ENCODE measurements at regions not wholly inside any gene's neighbourhood (a gene's known extent, or its start where the extent isn't known, plus 50 kb on each side); places are given as distances from the start of the nearest gene placed in this dataset.

- no peak overlapping the region for H3K27ac Mint-ChIP-seq
- peaks cover 43% of the 10 kb centered on the region for H3K27me3 Mint-ChIP-seq
- no peak for DNase-seq (ENCODE audit: extremely low spot score, unreplicated experiment)
- no peaks in the 10 kb centered on the region for H3K36me3 Mint-ChIP-seq
- no peaks in the 10 kb centered on the region for H3K9me3 Mint-ChIP-seq
- no peak for TF ChIP-seq CTCF (conservative IDR thresholded peaks at IDR 0.05)
- no peak overlapping the region for H3K4me3 Mint-ChIP-seq
- H3K4me1 Mint-ChIP-seq (ENCODE audit: unreplicated experiment), result no peaks in the 10 kb centered on the region
Measured at GRCh38 chr5:175054243-175054642, 329.9 kb downstream of the MSX2 start.

GRCh38 chr5:175052351-175052750 lies 328.0 kb downstream of the MSX2 start:
- DNase-seq (ENCODE audit: extremely low spot score, unreplicated experiment), result no peak

GRCh38 chr5:175047048-175047447 lies 322.7 kb downstream of the MSX2 start:
- no peak for TF ChIP-seq CTCF (conservative IDR thresholded peaks at IDR 0.05)
- Mint-ChIP-seq H3K4me1 (ENCODE audit: unreplicated experiment) (no peaks in the 10 kb centered on the region), H3K27me3 (peaks cover 24% of the 10 kb centered on the region), H3K4me3 (no peak overlapping the region), H3K9me3 (no peaks in the 10 kb centered on the region), H3K36me3 (no peaks in the 10 kb centered on the region), H3K27ac (no peak overlapping the region)
- no peak for DNase-seq (ENCODE audit: extremely low spot score, unreplicated experiment)

More at GRCh38 chr5:175052351-175052750, 328.0 kb downstream of the MSX2 start:
- no peak overlapping the region for H3K27ac Mint-ChIP-seq
- no peaks in the 10 kb centered on the region for H3K36me3 Mint-ChIP-seq
- no peaks in the 10 kb centered on the region for H3K9me3 Mint-ChIP-seq
- H3K4me1 Mint-ChIP-seq (ENCODE audit: unreplicated experiment), result no peaks in the 10 kb centered on the region
- TF ChIP-seq CTCF (conservative IDR thresholded peaks at IDR 0.05), result no peak
- no peak overlapping the region for H3K4me3 Mint-ChIP-seq
- peaks cover 37% of the 10 kb centered on the region for H3K27me3 Mint-ChIP-seq

- no peak for DNase-seq (ENCODE audit: extremely low spot score, unreplicated experiment)
- no peaks in the 10 kb centered on the region for H3K36me3 Mint-ChIP-seq
- H3K27ac Mint-ChIP-seq, result no peak overlapping the region
- no peak overlapping the region for H3K4me3 Mint-ChIP-seq
- H3K4me1 Mint-ChIP-seq (ENCODE audit: unreplicated experiment), result no peaks in the 10 kb centered on the region
- no peak for TF ChIP-seq CTCF (conservative IDR thresholded peaks at IDR 0.05)
- H3K9me3 Mint-ChIP-seq, result no peaks in the 10 kb centered on the region
- H3K27me3 Mint-ChIP-seq, result peaks cover 18% of the 10 kb centered on the region
Measured at GRCh38 chr5:175045820-175046219, 321.4 kb downstream of the MSX2 start.

- Mint-ChIP-seq H3K9me3 (peaks cover 6% of the 10 kb centered on the region), H3K27me3 (peaks cover 8% of the 10 kb centered on the region), H3K4me1 (ENCODE audit: unreplicated experiment) (no peaks in the 10 kb centered on the region), H3K27ac (no peak overlapping the region), H3K36me3 (no peaks in the 10 kb centered on the region), H3K4me3 (no peak overlapping the region)
- TF ChIP-seq CTCF (conservative IDR thresholded peaks at IDR 0.05), result no peak
- no peak for DNase-seq (ENCODE audit: extremely low spot score, unreplicated experiment)
Measured at GRCh38 chr5:175037820-175038219, 313.4 kb downstream of the MSX2 start.

All from type B pancreatic cell (in vitro differentiated cells).